SHP77 treated with DMSO at 0.1 percent for 48 hours (cell line): ENCODE measurements at regions not wholly inside any gene's neighbourhood (a gene's known extent, or its start where the extent isn't known, plus 50 kb on each side); places are given as distances from the start of the nearest gene placed in this dataset.
"Not testable (repeated sequence)": the region's sequence is repeated elsewhere in the genome, so short reads cannot be mapped to it uniquely, and the experiment has no call there.

ENCODE experiments used
- DNase-seq: peaks from one replicate; lab custom pipeline; 2025; lab: John Stamatoyannopoulos, UW

GRCh38 chr9:2354856-2355696 lies 266.5 kb upstream of the VLDLR start:
- DNase-seq = no peak

GRCh38 chr9:2355697-2355983 lies 265.9 kb upstream of the VLDLR start:
- DNase-seq = no peak

GRCh38 chr9:2356041-2356790 lies 265.4 kb upstream of the VLDLR start:
- no peak for DNase-seq

- DNase-seq = no peak
Measured at GRCh38 chr9:2359891-2360471, 261.6 kb upstream of the VLDLR start.

GRCh38 chr9:2362150-2362549 lies 259.4 kb upstream of the VLDLR start:
- DNase-seq = no peak

GRCh38 chr9:2363138-2363745 lies 258.3 kb upstream of the VLDLR start:
- no peak for DNase-seq

- DNase-seq = no peak
Measured at GRCh38 chr9:2363781-2364180, 257.8 kb upstream of the VLDLR start.

GRCh38 chr9:2367970-2368369 lies 253.6 kb upstream of the VLDLR start:
- no peak for DNase-seq

GRCh38 chr9:2373648-2374047 lies 247.9 kb upstream of the VLDLR start:
- DNase-seq = no peak

- no peak for DNase-seq
Measured at GRCh38 chr9:2375114-2375513, 246.5 kb upstream of the VLDLR start.

- no peak for DNase-seq
Measured at GRCh38 chr9:2377117-2377516, 244.5 kb upstream of the VLDLR start.

- DNase-seq = no peak
Measured at GRCh38 chr9:2377834-2378233, 243.8 kb upstream of the VLDLR start.

GRCh38 chr9:2378266-2378665 lies 243.3 kb upstream of the VLDLR start:
- no peak for DNase-seq

- no peak for DNase-seq
Measured at GRCh38 chr9:2378816-2379215, 242.8 kb upstream of the VLDLR start.

GRCh38 chr9:2384741-2385140 lies 236.8 kb upstream of the VLDLR start:
- no peak for DNase-seq

GRCh38 chr9:2385746-2386145 lies 235.8 kb upstream of the VLDLR start:
- DNase-seq = no peak

GRCh38 chr9:2386566-2386965 lies 235.0 kb upstream of the VLDLR start:
- no peak for DNase-seq

GRCh38 chr9:2387166-2387565 lies 234.4 kb upstream of the VLDLR start:
- DNase-seq = no peak

GRCh38 chr9:2389404-2389803 lies 232.2 kb upstream of the VLDLR start:
- DNase-seq = no peak

GRCh38 chr9:2390028-2390427 lies 231.6 kb upstream of the VLDLR start:
- no peak for DNase-seq

- not testable (repeated sequence) for DNase-seq
Measured at GRCh38 chr9:2391509-2392132, 230.0 kb upstream of the VLDLR start.

- not testable (repeated sequence) for DNase-seq
Measured at GRCh38 chr9:2394087-2394741, 227.4 kb upstream of the VLDLR start.
